ENCODE measurements at regions not wholly inside any gene's neighbourhood (a gene's known extent, or its start where the extent isn't known, plus 50 kb on each side); places are given as distances from the start of the nearest gene placed in this dataset.
"Not testable (repeated sequence)": the region's sequence is repeated elsewhere in the genome, so short reads cannot be mapped to it uniquely, and the experiment has no call there.

DNA sequence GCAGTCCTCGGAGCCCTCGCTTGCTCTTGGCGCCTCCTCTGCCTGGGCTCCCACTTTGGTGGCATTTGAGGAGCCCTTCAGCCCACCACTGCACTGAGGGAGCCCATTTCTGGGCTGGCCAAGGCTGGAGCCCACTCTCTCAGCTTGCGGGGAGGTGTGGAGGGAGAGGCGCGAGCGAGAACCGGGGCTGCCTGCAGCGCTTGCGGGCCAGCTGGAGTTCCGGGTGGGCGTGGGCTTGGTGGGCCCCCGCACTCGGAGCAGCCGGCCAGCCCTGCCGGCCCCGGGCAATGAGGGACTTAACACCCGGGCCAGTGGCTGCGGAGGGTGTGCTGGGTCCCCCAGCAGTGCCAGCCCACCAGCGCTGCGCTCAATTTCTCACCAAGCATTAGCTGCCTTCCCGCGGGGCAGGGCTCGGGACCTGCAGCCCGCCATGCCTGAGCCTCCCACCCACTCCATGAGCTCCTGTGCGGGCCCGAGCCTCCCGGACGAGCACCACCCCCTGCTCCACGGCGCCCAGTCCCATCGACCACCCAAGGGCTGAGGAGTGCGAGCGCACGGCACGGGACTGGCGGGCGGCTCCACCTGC lies 81.4 kb upstream of the CDH9 start:
- DNase-seq; intact Hi-C loops (cut with DNase I); ATAC-seq: not testable (repeated sequence)

DNA sequence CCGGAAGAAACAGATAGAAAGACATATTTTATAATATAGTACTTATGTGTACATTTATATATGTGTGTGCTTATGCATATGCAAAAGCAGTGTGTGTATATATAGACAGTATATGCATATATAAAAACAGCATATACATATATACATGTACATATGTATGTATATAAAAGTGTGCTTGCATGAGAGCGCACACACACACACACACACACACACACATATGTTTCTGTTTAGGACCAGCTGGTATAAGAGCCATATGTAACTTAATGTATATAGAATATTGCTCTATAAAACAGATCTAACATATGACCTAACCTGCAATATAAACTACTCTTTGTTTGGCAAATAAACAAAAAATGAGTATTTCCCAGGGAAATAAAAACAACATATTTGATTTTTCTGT lies 65.1 kb upstream of the CDH9 start:
- no peak for DNase-seq
- intact Hi-C loops (cut with DNase I) = no loop called here
- no peak for ATAC-seq

DNA sequence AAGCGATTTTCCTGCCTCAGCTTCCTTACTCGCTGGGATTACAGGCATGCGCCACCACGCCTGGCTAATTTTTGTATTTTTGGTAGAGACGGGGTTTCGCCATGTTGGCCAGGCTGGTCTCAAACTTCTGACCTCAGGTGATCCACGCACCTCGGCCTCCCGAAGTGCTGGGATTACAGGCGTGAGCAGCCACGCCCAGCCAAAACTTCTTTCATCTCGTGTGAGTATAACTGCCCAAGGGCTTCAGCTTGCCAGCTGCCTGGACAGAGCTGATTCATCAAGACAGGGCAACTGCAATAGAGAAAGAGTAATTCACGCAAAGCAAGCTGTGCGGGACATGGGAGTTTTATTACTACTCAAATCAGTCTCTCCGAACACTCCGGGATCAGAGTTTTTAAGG lies 57.4 kb upstream of the CDH9 start:
- ATAC-seq; intact Hi-C loops (cut with DNase I); DNase-seq: not testable (repeated sequence)

GRCh38 chr5:27093279-27093678 lies 54.9 kb upstream of the CDH9 start:
- DNase-seq (no peak), ATAC-seq (no peak)
- intact Hi-C loops (cut with DNase I) = no loop called here

- ATAC-seq (no peak), DNase-seq (no peak)
- intact Hi-C loops (cut with DNase I) = no loop called here
Measured at GRCh38 chr5:27091858-27092257, 53.5 kb upstream of the CDH9 start.

- intact Hi-C loops (cut with DNase I); DNase-seq; ATAC-seq: not testable (repeated sequence)
Measured at GRCh38 chr5:27088822-27089221, 50.4 kb upstream of the CDH9 start.

Data from left cardiac atrium (tissue), 4 donors.